Stomach (tissue), 8 donors: ENCODE measurements at regions not wholly inside any gene's neighbourhood (a gene's known extent, or its start where the extent isn't known, plus 50 kb on each side); places are given as distances from the start of the nearest gene placed in this dataset.

ENCODE experiments used
- DNase-seq, 2 donors: peaks; one replicate each; pipeline versions ENCODE4 v3.0.0 to v3.0.0-alpha.2; 2013 to 2019
- H3K27ac ChIP-seq, 5 donors: fragments of 200-600 bp in 4 of 5; sonication (generic) in 4 of 5; one replicate each; pipeline ENCODE4 v1.5.1; 2013 to 2019; ENCODE audit warnings: mild to moderate bottlenecking in 1 of 5, moderate library complexity in 1 of 5
- H3K27me3 ChIP-seq, 3 donors: fragments of 200-600 bp; sonication (generic); one replicate each; pipeline ENCODE4 v1.5.1; 2017 to 2019; ENCODE audit warnings: mixed run types in 1 of 3
- H3K36me3 ChIP-seq, 4 donors: fragments of 200-600 bp; sonication (generic); 1 replicate in 3 of 4; 2 replicates in 1 of 4; pipeline ENCODE4 v1.5.1; 2016 to 2019
- H3K4me1 ChIP-seq, 4 donors: fragments of 200-600 bp; sonication (generic); one replicate each; pipeline ENCODE4 v1.5.1; 2016 to 2019
- H3K4me3 ChIP-seq, 4 donors: fragments of 200-600 bp; sonication (generic) in 3 of 4; one replicate each; pipeline ENCODE4 v1.5.1; 2016 to 2019; ENCODE audit warnings: mild to moderate bottlenecking in 1 of 4
- H3K9me3 ChIP-seq, 4 donors: fragments of 200-600 bp; sonication (generic); one replicate each; pipeline ENCODE4 v1.5.1; 2016 to 2019
- CTCF ChIP-seq, 7 experiments: fragments of 450-650 bp in 4 of 7; fragments of 200-600 bp in 3 of 7; sonication (generic) in 3 of 7; IDR thresholded peaks; one replicate each; pipeline ENCODE4 v1.5.1; 2016 to 2019; ENCODE audit warnings: antibody characterized with exemption in 7 of 7, control low read depth in 2 of 7, mild to moderate bottlenecking in 1 of 7
- EP300 ChIP-seq: sonication (generic); formaldehyde crosslinking; IDR thresholded peaks from one replicate; pipeline ENCODE4 v1.6.1; 2017; ENCODE audit warnings: antibody characterized with exemption
- POLR2A ChIP-seq, 4 donors: fragments of 450-650 bp; IDR thresholded peaks; one replicate each; pipeline ENCODE4 v1.6.1; 2016; ENCODE audit warnings: antibody characterized with exemption in 4 of 4, control low read depth in 2 of 4, mild to moderate bottlenecking in 1 of 4, moderate library complexity in 1 of 4
- POLR2AphosphoS5 ChIP-seq, 3 donors: sonication (generic); formaldehyde crosslinking; IDR thresholded peaks; one replicate each; pipeline ENCODE4 v1.6.1; 2016; ENCODE audit warnings: antibody characterized with exemption in 3 of 3
- WGBS, 5 donors: extraction: QIAGEN DNeasy Blood & Tissue Kit in 3 of 5; methylation state at CpG; one replicate each; pipeline versions ENCODE4 v1.1.5 to v1.1.7; 2013 to 2018; 5-methylcytosine and 5-hydroxymethylcytosine counted together
- intact Hi-C: fragments of 100-400 bp; cut with DNase I; formaldehyde crosslinking; loops from one replicate; pipeline ENCODE4 v1.15.1; 2023; ENCODE audit warnings: low total_unique reads
- donor health status: healthy with polysubstance abuse.
- donor health status: Bipolar disorder and iron deficiency.
- donor health status: healthy.

- WGBS, 5 donors, result 59 to 71% (median 65%) methylated on average over 3 of the region's 3 CpGs
- Histone ChIP-seq H3K36me3 (no peaks in the 10 kb centered on the region), H3K9me3 (no peaks in the 10 kb centered on the region), H3K4me1 (no peaks in the 10 kb centered on the region), H3K27ac (no peak overlapping the region), H3K4me3 (no peak overlapping the region), H3K27me3 (peaks cover 0 to 22% (median 0%) of the 10 kb centered on the region in 3 donors)
- TF ChIP-seq POLR2A (IDR thresholded peaks at IDR 0.05), result no peak
- TF ChIP-seq CTCF (IDR thresholded peaks at IDR 0.05), result no peak
- no peak for TF ChIP-seq EP300
- DNase-seq, result no peak
- intact Hi-C loops, result no loop called here
These were observed 372.9 kb downstream of the EN1 start for GRCh38 chr2:118474541-118474920.

- Histone ChIP-seq H3K4me3 (no peak overlapping the region), H3K9me3 (no peaks in the 10 kb centered on the region), H3K36me3 (no peaks in the 10 kb centered on the region), H3K27ac (no peak overlapping the region), H3K27me3 (peaks cover 0 to 24% (median 0%) of the 10 kb centered on the region in 3 donors), H3K4me1 (no peaks in the 10 kb centered on the region)
- WGBS, 5 donors, result 32 to 36% (median 33%) methylated on average over 8 of the region's 8 CpGs
- TF ChIP-seq POLR2AphosphoS5 (IDR thresholded peaks at IDR 0.05) (no peak), CTCF (IDR thresholded peaks at IDR 0.05) (no peak), EP300 (no peak), POLR2A (IDR thresholded peaks at IDR 0.05) (no peak)
- DNase-seq, result peak in 1 of 2 donors; percentile 13
- intact Hi-C loops, result no loop called here
These were observed 373.5 kb downstream of the EN1 start for GRCh38 chr2:118473846-118474540.

GRCh38 chr2:118473241-118473640 lies 374.2 kb downstream of the EN1 start:
- TF ChIP-seq POLR2A (IDR thresholded peaks at IDR 0.05), result no peak
- no peak for TF ChIP-seq EP300
- no peak for TF ChIP-seq POLR2AphosphoS5 (IDR thresholded peaks at IDR 0.05)
- TF ChIP-seq CTCF (IDR thresholded peaks at IDR 0.05), result no peak
- DNase-seq, result no peak
- H3K27me3 ChIP-seq, result peaks cover 0 to 25% (median 0%) of the 10 kb centered on the region in 3 donors

GRCh38 chr2:118470297-118470696 lies 377.2 kb downstream of the EN1 start:
- 51 to 66% (median 59%) methylated on average over 4 of the region's 4 CpGs for WGBS, 5 donors
- TF ChIP-seq CTCF (IDR thresholded peaks at IDR 0.05), result no peak
- no peak for TF ChIP-seq EP300
- no peak for TF ChIP-seq POLR2A (IDR thresholded peaks at IDR 0.05)
- no peak for TF ChIP-seq POLR2AphosphoS5 (IDR thresholded peaks at IDR 0.05)
- no peaks in the 10 kb centered on the region for H3K9me3 ChIP-seq
- peaks cover 0 to 32% (median 0%) of the 10 kb centered on the region in 3 donors for H3K27me3 ChIP-seq
- no peak overlapping the region for H3K27ac ChIP-seq
- no peaks in the 10 kb centered on the region for H3K36me3 ChIP-seq
- H3K4me1 ChIP-seq, result no peaks in the 10 kb centered on the region
- no peak overlapping the region for H3K4me3 ChIP-seq
- intact Hi-C loops, result no loop called here
- no peak for DNase-seq

More at GRCh38 chr2:118473241-118473640, 374.2 kb downstream of the EN1 start:
- no peak overlapping the region for H3K27ac ChIP-seq
- intact Hi-C loops, result no loop called here
- no peak overlapping the region for H3K4me3 ChIP-seq
- no peaks in the 10 kb centered on the region for H3K4me1 ChIP-seq
- H3K36me3 ChIP-seq, result no peaks in the 10 kb centered on the region
- H3K9me3 ChIP-seq, result no peaks in the 10 kb centered on the region
- 56 to 65% (median 62%) methylated on average over 5 of the region's 5 CpGs for WGBS, 5 donors
